DOHH2 (cell line): ENCODE measurements at regions not wholly inside any gene's neighbourhood (a gene's known extent, or its start where the extent isn't known, plus 50 kb on each side); places are given as distances from the start of the nearest gene placed in this dataset.

Experiments
- CTCF ChIP-seq: fragments of 200-600 bp; sonication (generic); IDR thresholded peaks from one replicate; pipeline ENCODE4 v1.5.1; 2014; ENCODE audit warnings: antibody characterized with exemption, mild to moderate bottlenecking, low read depth, low read length; ENCODE audit not compliant: poor library complexity, severe bottlenecking
- EZH2phosphoT487 ChIP-seq: fragments of 200-600 bp; sonication (generic); IDR thresholded peaks from 2 replicates; pipeline ENCODE4 v1.6.1; 2017; ENCODE audit warnings: borderline replicate concordance, mild to moderate bottlenecking, antibody characterized with exemption, low read length, moderate library complexity, mixed read lengths

DNA sequence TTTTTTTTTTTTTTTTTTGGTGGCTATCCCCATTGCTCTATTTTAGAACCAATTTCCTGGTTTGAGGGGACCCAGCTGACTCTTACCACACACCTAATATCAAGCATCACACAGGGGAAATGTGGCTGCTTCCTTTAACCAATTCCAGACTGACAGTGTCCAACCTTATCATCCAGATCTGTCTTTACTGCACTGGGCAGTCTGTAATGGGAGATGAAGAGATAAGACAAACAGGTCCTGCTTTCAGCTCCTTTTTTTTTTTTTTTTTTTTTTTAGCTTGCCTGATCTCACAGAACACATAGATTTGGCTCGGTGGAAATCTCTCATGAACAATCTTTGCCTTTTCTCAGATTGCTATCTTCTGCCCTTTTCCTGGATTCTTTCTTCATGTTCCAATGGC is 198.8 kb upstream of the TYRP1 start:
- TF ChIP-seq CTCF (no peak), EZH2phosphoT487 (no peak)
